H1 (cell line): ENCODE measurements at regions not wholly inside any gene's neighbourhood (a gene's known extent, or its start where the extent isn't known, plus 50 kb on each side); places are given as distances from the start of the nearest gene placed in this dataset.

Experiments used
- CREB1 ChIP-seq: IDR thresholded peaks from 2 replicates; pipeline ENCODE4 v1.6.1; 2012; ENCODE audit warnings: inconsistent platforms
- EP300 ChIP-seq, 2 experiments: IDR thresholded peaks; 1 replicate in 1 of 2; 2 replicates in 1 of 2; pipeline ENCODE4 v1.6.1; 2011 to 2012; ENCODE audit warnings: low read depth in 2 of 2, low read length in 2 of 2, mild to moderate bottlenecking in 2 of 2, borderline replicate concordance in 1 of 2, inconsistent platforms in 1 of 2, moderate library complexity in 1 of 2
- GTF2F1 ChIP-seq: IDR thresholded peaks from 2 replicates; pipeline ENCODE4 v1.6.1; 2012; ENCODE audit warnings: low read depth, low read length, improper control_type of control experiment, borderline replicate concordance
- HDAC2 ChIP-seq, 2 experiments: fragments of 300-600 bp in 1 of 2; sonication (generic) in 1 of 2; IDR thresholded peaks; 2 replicates each; pipeline ENCODE4 v1.6.1; 2011 to 2012; ENCODE audit warnings: low read depth in 2 of 2, low read length in 2 of 2, mild to moderate bottlenecking in 2 of 2, moderate library complexity in 2 of 2, borderline replicate concordance in 1 of 2, inconsistent platforms in 1 of 2
- MAX ChIP-seq: IDR thresholded peaks from 2 replicates; pipeline ENCODE4 v1.6.1; 2012; ENCODE audit warnings: inconsistent platforms
- POLR2A ChIP-seq, 2 experiments: IDR thresholded peaks; 1 replicate in 1 of 2; 2 replicates in 1 of 2; pipeline ENCODE4 v1.6.1; 2011; ENCODE audit warnings: low read depth in 2 of 2, low read length in 2 of 2, mild to moderate bottlenecking in 2 of 2; ENCODE audit errors: control extremely low read depth in 1 of 2
- TAF1 ChIP-seq: IDR thresholded peaks from 2 replicates; pipeline ENCODE4 v1.6.1; 2011; ENCODE audit warnings: mild to moderate bottlenecking, low read depth, low read length
- TF ChIP-seq, protein P1 (sequence below), 3 experiments: IDR thresholded peaks; 1 replicate in 2 of 3; 2 replicates in 1 of 3; pipeline versions ENCODE4 v1.5.1 to v1.6.1; 2011; ENCODE audit warnings: low read length in 3 of 3, mild to moderate bottlenecking in 3 of 3, inconsistent platforms in 2 of 3, low read depth in 1 of 3, moderate library complexity in 1 of 3; ENCODE audit not compliant: insufficient read depth in 1 of 3; ENCODE audit errors: control extremely low read depth in 1 of 3

GRCh38 chr3:186432189-186432588, 70.2 kb upstream of the DGKG start:
- TF ChIP-seq, protein P1, sequence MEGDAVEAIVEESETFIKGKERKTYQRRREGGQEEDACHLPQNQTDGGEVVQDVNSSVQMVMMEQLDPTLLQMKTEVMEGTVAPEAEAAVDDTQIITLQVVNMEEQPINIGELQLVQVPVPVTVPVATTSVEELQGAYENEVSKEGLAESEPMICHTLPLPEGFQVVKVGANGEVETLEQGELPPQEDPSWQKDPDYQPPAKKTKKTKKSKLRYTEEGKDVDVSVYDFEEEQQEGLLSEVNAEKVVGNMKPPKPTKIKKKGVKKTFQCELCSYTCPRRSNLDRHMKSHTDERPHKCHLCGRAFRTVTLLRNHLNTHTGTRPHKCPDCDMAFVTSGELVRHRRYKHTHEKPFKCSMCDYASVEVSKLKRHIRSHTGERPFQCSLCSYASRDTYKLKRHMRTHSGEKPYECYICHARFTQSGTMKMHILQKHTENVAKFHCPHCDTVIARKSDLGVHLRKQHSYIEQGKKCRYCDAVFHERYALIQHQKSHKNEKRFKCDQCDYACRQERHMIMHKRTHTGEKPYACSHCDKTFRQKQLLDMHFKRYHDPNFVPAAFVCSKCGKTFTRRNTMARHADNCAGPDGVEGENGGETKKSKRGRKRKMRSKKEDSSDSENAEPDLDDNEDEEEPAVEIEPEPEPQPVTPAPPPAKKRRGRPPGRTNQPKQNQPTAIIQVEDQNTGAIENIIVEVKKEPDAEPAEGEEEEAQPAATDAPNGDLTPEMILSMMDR (IDR thresholded peaks at IDR 0.05; ENCODE audit: control extremely low read depth in 1 of 3, insufficient read depth in 1 of 3, low read depth in 1 of 3, low read length in 3 of 3) = no peak
- TF ChIP-seq TAF1 = no peak
- TF ChIP-seq MAX = no peak
- TF ChIP-seq POLR2A (IDR thresholded peaks at IDR 0.05; ENCODE audit: control extremely low read depth in 1 of 2, low read depth in 2 of 2, low read length in 2 of 2) = no peak
- TF ChIP-seq EP300 (IDR thresholded peaks at IDR 0.05; ENCODE audit: borderline replicate concordance in 1 of 2, low read depth in 2 of 2, low read length in 2 of 2) = no peak
- TF ChIP-seq GTF2F1 = no peak
- TF ChIP-seq CREB1 = no peak
- TF ChIP-seq HDAC2 (IDR thresholded peaks at IDR 0.05; ENCODE audit: borderline replicate concordance in 1 of 2, low read depth in 2 of 2, low read length in 2 of 2) = no peak
